ENCODE measurements at regions not wholly inside any gene's neighbourhood (a gene's known extent, or its start where the extent isn't known, plus 50 kb on each side); places are given as distances from the start of the nearest gene placed in this dataset.

DNA sequence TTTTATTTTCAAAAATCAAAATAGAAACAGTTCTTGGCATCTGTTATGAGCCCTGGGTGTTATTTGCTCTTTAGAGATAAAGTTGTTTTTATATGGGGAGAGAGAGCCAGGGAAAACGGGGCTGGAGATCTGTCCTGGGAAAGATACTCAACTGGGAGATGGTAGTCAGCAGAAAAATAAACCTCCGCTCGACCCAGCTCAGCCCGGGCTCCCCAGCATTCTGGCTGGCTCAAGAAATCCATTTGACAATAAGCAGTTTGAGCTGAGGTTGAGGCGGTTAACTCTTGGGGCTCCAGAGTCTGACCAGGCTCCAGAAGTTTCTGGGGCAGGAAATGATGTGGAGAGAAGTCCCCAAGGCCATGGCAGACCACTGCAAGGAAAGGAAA lies 151.9 kb downstream of the IRX5 start:
- Histone ChIP-seq H3K9me3 (ENCODE audit: control insufficient read depth, insufficient read depth, low read length) (peaks cover 5% of the 10 kb centered on the region; the same call in 1 of the 2 replicates), H4K8ac (ENCODE audit: low read depth in 2 of 2, low read length in 2 of 2) (no peak overlapping the region), H3K23ac (ENCODE audit: low read depth, low read length) (no peak overlapping the region), H2BK120ac (ENCODE audit: low read depth, low read length) (no peak overlapping the region), H3K79me1 (ENCODE audit: low read depth in 1 of 2, low read length in 2 of 2) (no peaks in the 10 kb centered on the region), H3K9ac (ENCODE audit: low read depth, low read length) (no peak overlapping the region), H2BK20ac (ENCODE audit: low read depth, low read length) (no peak overlapping the region), H2AFZ (replicated peaks; ENCODE audit: low read length, poor library complexity) (no peak overlapping the region), H3K56ac (ENCODE audit: extremely low read depth, insufficient read depth, low read length) (no peak overlapping the region), H3K18ac (ENCODE audit: low read depth, low read length) (no peak overlapping the region), H3K4me3 (ENCODE audit: insufficient read depth, low read depth, low read length) (no peak overlapping the region), H3K27me3 (ENCODE audit: control insufficient read depth, insufficient read depth, low read length) (no peaks in the 10 kb centered on the region), H3K27ac (ENCODE audit: insufficient read depth, low read length) (no peak overlapping the region), H3K14ac (replicated peaks; ENCODE audit: low read depth, low read length) (no peak overlapping the region), H2BK15ac (ENCODE audit: low read depth, low read length) (no peak overlapping the region), H2BK5ac (ENCODE audit: low read depth, low read length, poor library complexity, severe bottlenecking) (no peak overlapping the region), H4K91ac (ENCODE audit: insufficient read depth, low read depth, low read length) (no peak overlapping the region), H2AK9ac (replicated peaks; ENCODE audit: low read depth, low read length, poor library complexity) (no peak overlapping the region), H3K4ac (ENCODE audit: low read depth, low read length) (no peak overlapping the region), H2AK5ac (ENCODE audit: low read depth, low read length) (no peak overlapping the region), H3K9me1 (ENCODE audit: insufficient read depth, low read length) (no peaks in the 10 kb centered on the region), H3K36me3 (ENCODE audit: control insufficient read depth, insufficient read depth, low read length) (no peaks in the 10 kb centered on the region), H4K5ac (ENCODE audit: low read depth, low read length) (no peak overlapping the region), H3K4me1 (ENCODE audit: control insufficient read depth, insufficient read depth, low read length) (no peaks in the 10 kb centered on the region), H3K4me2 (ENCODE audit: low read depth, low read length) (no peak overlapping the region), H4K20me1 (ENCODE audit: insufficient read depth, low read length) (no peaks in the 10 kb centered on the region)
- POLR2A ChIA-PET (ENCODE audit: unreplicated experiment): no interaction called here
- intact Hi-C loops (cut with micrococcal nuclease): no loop called here
- WGBS, 2 experiments (ENCODE audit: extremely low coverage in 2 of 2, insufficient read length in 1 of 2): 10% methylated on average over 3 of the region's 5 CpGs; no CpG with 5 or more reads in 1 of the 2 experiments
- dilution Hi-C loops (cut with HindIII; ENCODE audit: low sequenced_read_pairs, unreplicated experiment): no loop called here
- CTCF ChIA-PET: interaction anchor here (0.7 kb wide), 1 partner anchor 56 kb away, joined by 10 read pairs; no protein-coding TSS in a partner anchor
- ATAC-seq (ENCODE audit: low read depth): no peak
- BruUV-seq (replicated peaks): no TSS peak
- in situ Hi-C loops (cut with MboI; ENCODE audit: low sequenced_read_pairs): no loop called here
- TF ChIP-seq MAZ (IDR thresholded peaks at IDR 0.05; ENCODE audit: borderline replicate concordance, low read depth, low read length) (no peak), SMC3 (IDR thresholded peaks at IDR 0.05; ENCODE audit: low read depth, low read length) (no peak), NFE2L2 (IDR thresholded peaks at IDR 0.05; ENCODE audit: low read depth, low read length) (no peak), CHD1 (IDR thresholded peaks at IDR 0.05; ENCODE audit: low read depth, low read length) (no peak), RAD21 (IDR thresholded peaks at IDR 0.05; ENCODE audit: low read length) (no peak), MAFK (IDR thresholded peaks at IDR 0.05; ENCODE audit: low read depth, low read length) (no peak)
- TF ChIP-seq, protein P1, sequence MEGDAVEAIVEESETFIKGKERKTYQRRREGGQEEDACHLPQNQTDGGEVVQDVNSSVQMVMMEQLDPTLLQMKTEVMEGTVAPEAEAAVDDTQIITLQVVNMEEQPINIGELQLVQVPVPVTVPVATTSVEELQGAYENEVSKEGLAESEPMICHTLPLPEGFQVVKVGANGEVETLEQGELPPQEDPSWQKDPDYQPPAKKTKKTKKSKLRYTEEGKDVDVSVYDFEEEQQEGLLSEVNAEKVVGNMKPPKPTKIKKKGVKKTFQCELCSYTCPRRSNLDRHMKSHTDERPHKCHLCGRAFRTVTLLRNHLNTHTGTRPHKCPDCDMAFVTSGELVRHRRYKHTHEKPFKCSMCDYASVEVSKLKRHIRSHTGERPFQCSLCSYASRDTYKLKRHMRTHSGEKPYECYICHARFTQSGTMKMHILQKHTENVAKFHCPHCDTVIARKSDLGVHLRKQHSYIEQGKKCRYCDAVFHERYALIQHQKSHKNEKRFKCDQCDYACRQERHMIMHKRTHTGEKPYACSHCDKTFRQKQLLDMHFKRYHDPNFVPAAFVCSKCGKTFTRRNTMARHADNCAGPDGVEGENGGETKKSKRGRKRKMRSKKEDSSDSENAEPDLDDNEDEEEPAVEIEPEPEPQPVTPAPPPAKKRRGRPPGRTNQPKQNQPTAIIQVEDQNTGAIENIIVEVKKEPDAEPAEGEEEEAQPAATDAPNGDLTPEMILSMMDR (conservative IDR thresholded peaks at IDR 0.05; ENCODE audit: low read depth, low read length): no peak
- DNase-seq: no peak

All from IMR-90 (cell line).